HG02885 (cell line): ENCODE measurements at regions not wholly inside any gene's neighbourhood (a gene's known extent, or its start where the extent isn't known, plus 50 kb on each side); places are given as distances from the start of the nearest gene placed in this dataset.

Source experiments
- ATAC-seq: cut with Tn5 transposase; IDR thresholded peaks from one replicate; pipeline ENCODE4 v1.9.1; 2021; ENCODE audit warnings: mild to moderate bottlenecking; ENCODE audit not compliant: unreplicated experiment, poor library complexity

- no peak for ATAC-seq
Observed at GRCh38 chr19:34305221-34306083, 51.1 kb downstream of the GARRE1 start.

- no peak for ATAC-seq
Observed at GRCh38 chr19:34306213-34306661, 51.9 kb downstream of the GARRE1 start.

GRCh38 chr19:34306824-34307223 lies 52.5 kb downstream of the GARRE1 start:
- ATAC-seq: no peak

GRCh38 chr19:34308381-34309367 lies 54.3 kb downstream of the GARRE1 start:
- ATAC-seq: no peak

GRCh38 chr19:34309368-34310138 lies 55.2 kb downstream of the GARRE1 start:
- no peak for ATAC-seq

- ATAC-seq: peak; percentile 43
Observed at GRCh38 chr19:34310494-34310981, 54.5 kb upstream of the GPI start.

GRCh38 chr19:34313188-34313587 lies 51.8 kb upstream of the GPI start:
- no peak for ATAC-seq

GRCh38 chr19:34314437-34315313 lies 50.3 kb upstream of the GPI start:
- peak; percentile 51 for ATAC-seq
